ENCODE measurements at regions not wholly inside any gene's neighbourhood (a gene's known extent, or its start where the extent isn't known, plus 50 kb on each side); places are given as distances from the start of the nearest gene placed in this dataset.
"Not testable (repeated sequence)": the region's sequence is repeated elsewhere in the genome, so short reads cannot be mapped to it uniquely, and the experiment has no call there.

DNA sequence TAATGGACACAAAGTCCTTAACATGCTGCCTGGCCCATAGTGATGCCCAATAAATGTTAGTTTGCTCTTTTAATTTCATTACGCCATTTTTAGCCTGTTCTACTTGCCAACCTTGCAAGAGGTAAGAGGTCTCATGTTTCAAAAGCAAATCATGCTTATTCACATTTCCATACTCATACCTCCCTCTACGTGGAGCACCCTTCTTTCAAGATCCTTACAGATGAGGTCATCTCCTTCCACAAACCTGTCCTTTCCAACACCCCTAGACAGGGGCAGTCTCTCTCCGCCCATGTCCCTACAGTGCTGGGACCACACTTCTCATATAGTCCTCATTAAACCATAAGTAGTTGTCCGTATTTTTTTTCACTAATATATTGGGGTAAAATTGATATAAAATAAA lies 271.3 kb downstream of the FGFR2 start:
- 86 to 90% (median 88%) methylated on average over 4 of the region's 4 CpGs for WGBS, 4 donors

DNA sequence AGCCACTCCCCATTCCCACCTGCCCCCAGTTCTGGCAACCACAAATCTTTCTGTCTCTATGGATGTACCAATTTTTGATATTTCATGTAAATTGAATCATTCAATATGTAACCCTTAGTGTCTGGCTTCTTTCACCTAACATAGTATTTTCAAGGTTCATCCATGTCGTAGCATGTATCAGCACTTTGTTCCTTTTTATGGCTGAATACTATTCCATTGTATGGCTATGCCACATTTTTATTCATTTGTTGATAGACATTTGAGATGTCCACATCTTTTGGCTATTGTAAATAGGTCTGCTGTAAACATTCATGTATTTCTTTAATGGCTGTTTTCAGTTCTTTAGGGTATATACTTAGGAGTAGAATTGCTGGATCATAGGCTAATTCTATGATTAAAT lies 270.5 kb downstream of the FGFR2 start:
- Histone ChIP-seq H3K36me3 (replicated peaks in 1 of 2) (no peaks in the 10 kb centered on the region), H3K27ac (no peak overlapping the region), H3K4me3 (no peak overlapping the region), H3K4me1 (replicated peaks in 1 of 2) (no peaks in the 10 kb centered on the region), H3K9me3 (replicated peaks in 1 of 3) (no peaks in the 10 kb centered on the region), H3K27me3 (no peaks in the 10 kb centered on the region)
- intact Hi-C loops (cut with DNase I): no loop called here
- no peak for DNase-seq
- TF ChIP-seq, protein P1, sequence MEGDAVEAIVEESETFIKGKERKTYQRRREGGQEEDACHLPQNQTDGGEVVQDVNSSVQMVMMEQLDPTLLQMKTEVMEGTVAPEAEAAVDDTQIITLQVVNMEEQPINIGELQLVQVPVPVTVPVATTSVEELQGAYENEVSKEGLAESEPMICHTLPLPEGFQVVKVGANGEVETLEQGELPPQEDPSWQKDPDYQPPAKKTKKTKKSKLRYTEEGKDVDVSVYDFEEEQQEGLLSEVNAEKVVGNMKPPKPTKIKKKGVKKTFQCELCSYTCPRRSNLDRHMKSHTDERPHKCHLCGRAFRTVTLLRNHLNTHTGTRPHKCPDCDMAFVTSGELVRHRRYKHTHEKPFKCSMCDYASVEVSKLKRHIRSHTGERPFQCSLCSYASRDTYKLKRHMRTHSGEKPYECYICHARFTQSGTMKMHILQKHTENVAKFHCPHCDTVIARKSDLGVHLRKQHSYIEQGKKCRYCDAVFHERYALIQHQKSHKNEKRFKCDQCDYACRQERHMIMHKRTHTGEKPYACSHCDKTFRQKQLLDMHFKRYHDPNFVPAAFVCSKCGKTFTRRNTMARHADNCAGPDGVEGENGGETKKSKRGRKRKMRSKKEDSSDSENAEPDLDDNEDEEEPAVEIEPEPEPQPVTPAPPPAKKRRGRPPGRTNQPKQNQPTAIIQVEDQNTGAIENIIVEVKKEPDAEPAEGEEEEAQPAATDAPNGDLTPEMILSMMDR (IDR thresholded peaks at IDR 0.05): no peak
- TF ChIP-seq POLR2A (IDR thresholded peaks at IDR 0.05): no peak
- WGBS, 4 donors: 56 to 100% (median 96%) methylated on average over 1 of the region's 1 CpG

More for the DNA sequence above, 271.3 kb downstream of the FGFR2 start:
- Histone ChIP-seq H3K4me1 (replicated peaks in 1 of 2) (no peaks in the 10 kb centered on the region), H3K27ac (no peak overlapping the region), H3K9me3 (replicated peaks in 1 of 3) (no peaks in the 10 kb centered on the region), H3K4me3 (no peak overlapping the region), H3K27me3 (no peaks in the 10 kb centered on the region), H3K36me3 (replicated peaks in 1 of 2) (no peaks in the 10 kb centered on the region)
- no peak for DNase-seq
- TF ChIP-seq, protein P1 (IDR thresholded peaks at IDR 0.05): no peak
- TF ChIP-seq POLR2A (IDR thresholded peaks at IDR 0.05): no peak
- intact Hi-C loops (cut with DNase I): no loop called here

DNA sequence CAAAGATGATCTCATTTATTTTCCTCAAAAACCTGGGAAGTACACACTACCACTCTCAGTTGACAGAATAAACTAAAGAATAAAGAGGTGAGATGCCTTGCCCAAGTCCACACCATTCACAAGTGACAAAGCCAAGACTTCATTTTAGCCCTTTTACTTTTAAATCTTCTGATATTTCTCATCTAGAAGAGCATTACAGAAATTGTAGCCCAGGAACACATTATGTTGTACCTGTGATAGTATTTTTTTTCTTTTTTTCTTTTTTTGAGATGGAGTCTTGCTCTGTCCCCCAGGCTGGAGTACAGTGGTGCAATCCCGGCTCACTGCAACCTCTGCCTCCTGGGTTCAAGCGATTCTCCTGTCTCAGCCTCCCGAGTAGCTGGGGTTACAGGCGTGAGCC lies 268.6 kb downstream of the FGFR2 start:
- DNase-seq; H3K36me3 ChIP-seq (replicated peaks in 1 of 2); H3K27ac ChIP-seq; intact Hi-C loops (cut with DNase I); H3K4me1 ChIP-seq (replicated peaks in 1 of 2); H3K9me3 ChIP-seq (replicated peaks in 1 of 3); H3K4me3 ChIP-seq; H3K27me3 ChIP-seq: not testable (repeated sequence)
- WGBS, 4 donors: 91 to 98% (median 95%) methylated on average over 4 of the region's 4 CpGs

DNA sequence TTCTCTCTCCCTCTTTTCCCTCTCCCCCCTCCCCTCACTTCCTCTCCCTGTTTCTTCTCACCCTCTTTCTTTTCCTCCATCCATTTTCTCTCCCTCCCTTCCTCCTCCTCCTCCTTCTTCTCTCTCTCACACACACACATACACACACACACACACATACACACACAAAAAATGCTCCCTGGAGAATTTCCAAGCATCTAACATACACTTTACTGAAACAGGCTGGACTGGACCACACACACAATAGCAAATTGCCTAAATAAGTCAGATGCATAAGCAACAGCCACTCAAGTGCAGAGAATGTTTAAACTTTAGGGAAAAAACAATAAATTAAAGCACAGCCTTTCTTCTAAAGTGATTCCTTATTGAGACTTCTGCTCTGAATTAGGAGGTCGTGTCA lies 267.7 kb downstream of the FGFR2 start:
- WGBS, 4 donors: 47 to 85% (median 73%) methylated on average over 1 of the region's 1 CpG
- H3K27me3 ChIP-seq: no peaks in the 10 kb centered on the region
- TF ChIP-seq, protein P1 (IDR thresholded peaks at IDR 0.05): no peak
- TF ChIP-seq POLR2A (IDR thresholded peaks at IDR 0.05): no peak
- no peak overlapping the region for H3K4me3 ChIP-seq
- intact Hi-C loops (cut with DNase I): no loop called here
- no peaks in the 10 kb centered on the region for H3K36me3 ChIP-seq (replicated peaks in 1 of 2)
- no peaks in the 10 kb centered on the region for H3K9me3 ChIP-seq (replicated peaks in 1 of 3)
- no peak for DNase-seq
- no peak overlapping the region for H3K27ac ChIP-seq
- no peaks in the 10 kb centered on the region for H3K4me1 ChIP-seq (replicated peaks in 1 of 2)

DNA sequence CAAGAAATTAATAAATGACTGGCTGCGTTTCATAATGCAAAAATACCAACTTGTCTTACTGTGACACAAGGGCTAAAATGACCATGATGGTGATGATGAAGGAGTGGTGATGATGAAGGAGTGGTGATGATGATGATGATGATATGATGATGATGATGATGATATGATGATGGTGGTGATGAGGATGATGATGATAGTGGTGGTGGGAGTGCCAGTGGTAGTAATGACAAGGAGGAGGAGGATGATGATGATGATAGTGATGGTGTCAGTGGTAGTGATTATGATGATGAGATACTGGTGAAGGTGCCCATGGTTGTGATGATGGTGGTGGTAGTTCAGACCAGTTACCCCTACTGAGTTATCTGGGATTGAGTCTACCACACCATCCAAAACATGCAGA lies 265.9 kb downstream of the FGFR2 start:
- Histone ChIP-seq H3K27me3 (no peaks in the 10 kb centered on the region), H3K4me3 (no peak overlapping the region), H3K4me1 (replicated peaks in 1 of 2) (no peaks in the 10 kb centered on the region), H3K27ac (no peak overlapping the region), H3K36me3 (replicated peaks in 1 of 2) (no peaks in the 10 kb centered on the region), H3K9me3 (replicated peaks in 1 of 3) (no peaks in the 10 kb centered on the region)
- TF ChIP-seq POLR2A (IDR thresholded peaks at IDR 0.05): no peak
- TF ChIP-seq, protein P1 (IDR thresholded peaks at IDR 0.05): no peak
- DNase-seq: no peak
- 60 to 82% (median 68%) methylated on average over 1 of the region's 1 CpG for WGBS, 4 donors
- intact Hi-C loops (cut with DNase I): no loop called here
